ENCODE measurements at regions not wholly inside any gene's neighbourhood (a gene's known extent, or its start where the extent isn't known, plus 50 kb on each side); places are given as distances from the start of the nearest gene placed in this dataset.

GRCh38 chr17:52297230-52298010 lies 138.9 kb upstream of the CA10 start:
- TF ChIP-seq CTCF (conservative IDR thresholded peaks at IDR 0.05 in 1 of 2, IDR thresholded peaks at IDR 0.05 in 1 of 2; ENCODE audit: low read depth in 1 of 2, low read length in 2 of 2) (no peak), EZH2 (IDR thresholded peaks at IDR 0.05; ENCODE audit: low read length, missing control alignments) (no peak)
